ENCODE measurements at regions not wholly inside any gene's neighbourhood (a gene's known extent, or its start where the extent isn't known, plus 50 kb on each side); places are given as distances from the start of the nearest gene placed in this dataset.

DNA sequence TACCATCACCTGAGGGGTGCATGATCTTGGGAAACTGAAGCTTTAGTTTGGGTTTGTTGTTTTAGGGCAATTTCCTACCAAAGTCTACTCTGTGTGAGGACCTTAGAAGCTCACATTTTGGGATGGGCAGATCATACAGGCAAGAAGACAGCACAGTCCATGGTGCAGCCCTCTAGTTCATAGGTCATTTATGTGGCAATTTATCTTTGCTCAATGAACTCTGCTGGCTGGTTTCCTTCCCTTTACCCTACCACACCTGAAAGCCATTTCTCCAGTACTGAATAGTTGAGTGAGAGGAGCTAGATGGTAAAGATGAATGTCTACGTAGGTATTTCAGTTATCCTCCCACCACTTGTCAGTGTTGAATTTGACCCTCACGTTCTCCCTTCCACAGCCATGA is 87.5 kb upstream of the KLF12 start:
- H3K4me3 ChIP-seq (ENCODE audit: low read length in 2 of 2) = no peak overlapping the region
- H3K27me3 ChIP-seq (ENCODE audit: control insufficient read depth in 2 of 2, insufficient read depth in 1 of 2, low read length in 1 of 2) = no peaks in the 10 kb centered on the region
- no peak for DNase-seq (ENCODE audit: low read depth in 6 of 9, low spot score in 9 of 9)
- WGBS = 74% methylated on average over 2 of the region's 2 CpGs
- H3K4me1 ChIP-seq (ENCODE audit: control insufficient read depth in 2 of 2, insufficient read depth in 2 of 2, low read length in 2 of 2) = no peaks in the 10 kb centered on the region
- H3K9me3 ChIP-seq (ENCODE audit: control insufficient read depth in 2 of 2, insufficient read depth in 1 of 2, low read length in 1 of 2) = no peaks in the 10 kb centered on the region
- no peak overlapping the region for H3K27ac ChIP-seq (ENCODE audit: low read depth in 1 of 2, low read length in 1 of 2)
- no peaks in the 10 kb centered on the region for H3K36me3 ChIP-seq (ENCODE audit: control insufficient read depth in 2 of 2, insufficient read depth in 2 of 2, low read length in 1 of 2)

DNA sequence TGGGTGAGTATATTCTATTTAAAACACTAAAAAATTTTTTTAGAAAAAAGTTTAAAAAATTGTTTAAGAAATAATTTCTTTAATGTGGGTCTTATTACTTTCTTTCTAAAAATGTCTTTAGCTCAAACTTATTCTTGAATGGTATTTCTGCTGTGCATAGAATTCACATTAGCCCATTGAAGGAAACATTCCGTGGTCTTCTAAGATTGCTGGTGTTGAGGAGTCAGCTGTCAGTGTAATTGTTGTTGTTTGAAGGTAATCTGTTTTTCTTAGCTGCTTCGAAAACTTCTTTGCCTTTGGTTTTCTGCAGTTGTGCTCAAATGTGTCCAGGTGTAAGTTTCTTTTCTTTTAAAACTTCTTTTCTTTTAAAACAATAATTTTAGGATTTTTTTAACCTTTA is 85.4 kb upstream of the KLF12 start:
- no peak overlapping the region for H3K4me3 ChIP-seq (ENCODE audit: low read length in 2 of 2)
- no peaks in the 10 kb centered on the region for H3K27me3 ChIP-seq (ENCODE audit: control insufficient read depth in 2 of 2, insufficient read depth in 1 of 2, low read length in 1 of 2)
- no peaks in the 10 kb centered on the region for H3K36me3 ChIP-seq (ENCODE audit: control insufficient read depth in 2 of 2, insufficient read depth in 2 of 2, low read length in 1 of 2)
- DNase-seq (ENCODE audit: low read depth in 6 of 9, low spot score in 9 of 9) = no peak
- H3K4me1 ChIP-seq (ENCODE audit: control insufficient read depth in 2 of 2, insufficient read depth in 2 of 2, low read length in 2 of 2) = no peaks in the 10 kb centered on the region
- WGBS = 88% methylated on average over 2 of the region's 2 CpGs
- H3K27ac ChIP-seq (ENCODE audit: low read depth in 1 of 2, low read length in 1 of 2) = no peak overlapping the region
- no peaks in the 10 kb centered on the region for H3K9me3 ChIP-seq (ENCODE audit: control insufficient read depth in 2 of 2, insufficient read depth in 1 of 2, low read length in 1 of 2)

DNA sequence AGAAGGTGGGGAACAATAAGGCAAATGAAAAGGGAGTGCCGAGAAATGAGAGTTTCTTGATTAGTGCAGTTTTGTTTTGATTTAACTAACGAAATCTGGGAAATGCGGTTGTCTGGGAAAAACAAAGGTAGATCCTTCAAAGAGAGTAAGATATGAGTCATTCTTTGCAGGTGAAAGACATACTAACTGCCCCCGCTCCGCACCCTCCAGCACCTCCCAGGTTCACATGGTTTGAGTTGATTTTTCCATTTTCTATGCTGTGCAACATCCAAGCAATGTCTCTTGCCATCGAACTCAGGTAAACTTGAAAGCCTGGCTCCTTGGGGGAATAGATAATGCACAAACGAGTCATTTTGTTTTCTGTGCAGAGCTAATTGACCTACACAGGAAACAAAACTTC is 84.1 kb upstream of the KLF12 start:
- H3K27me3 ChIP-seq (ENCODE audit: control insufficient read depth in 2 of 2, insufficient read depth in 1 of 2, low read length in 1 of 2) = no peaks in the 10 kb centered on the region
- H3K36me3 ChIP-seq (ENCODE audit: control insufficient read depth in 2 of 2, insufficient read depth in 2 of 2, low read length in 1 of 2) = no peaks in the 10 kb centered on the region
- WGBS = 94% methylated on average over 7 of the region's 7 CpGs
- no peak overlapping the region for H3K4me3 ChIP-seq (ENCODE audit: low read length in 2 of 2)
- H3K4me1 ChIP-seq (ENCODE audit: control insufficient read depth in 2 of 2, insufficient read depth in 2 of 2, low read length in 2 of 2) = no peaks in the 10 kb centered on the region
- H3K27ac ChIP-seq (ENCODE audit: low read depth in 1 of 2, low read length in 1 of 2) = no peak overlapping the region
- DNase-seq (ENCODE audit: low read depth in 6 of 9, low spot score in 9 of 9) = no peak
- H3K9me3 ChIP-seq (ENCODE audit: control insufficient read depth in 2 of 2, insufficient read depth in 1 of 2, low read length in 1 of 2) = no peaks in the 10 kb centered on the region

DNA sequence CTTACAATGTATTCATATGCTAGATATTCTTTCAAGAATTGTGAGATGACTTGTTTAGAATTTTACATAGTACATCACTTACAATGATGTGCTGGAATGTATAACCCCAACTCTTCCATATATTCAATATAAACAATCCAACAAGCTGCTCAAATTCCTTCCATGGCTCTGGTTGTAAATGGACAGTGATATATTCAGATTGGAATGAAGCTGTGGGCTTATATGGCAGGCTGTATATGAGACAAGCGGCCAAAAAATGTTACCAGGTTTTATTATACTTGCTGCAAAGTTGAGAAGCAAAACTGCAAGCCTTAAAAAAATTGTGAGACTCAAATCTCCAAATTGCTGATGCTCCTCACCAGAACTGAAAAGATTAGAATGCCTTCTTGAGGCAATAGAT is 83.6 kb upstream of the KLF12 start:
- Histone ChIP-seq H3K27ac (ENCODE audit: low read depth in 1 of 2, low read length in 1 of 2) (no peak overlapping the region), H3K27me3 (ENCODE audit: control insufficient read depth in 2 of 2, insufficient read depth in 1 of 2, low read length in 1 of 2) (no peaks in the 10 kb centered on the region), H3K36me3 (ENCODE audit: control insufficient read depth in 2 of 2, insufficient read depth in 2 of 2, low read length in 1 of 2) (no peaks in the 10 kb centered on the region), H3K4me1 (ENCODE audit: control insufficient read depth in 2 of 2, insufficient read depth in 2 of 2, low read length in 2 of 2) (no peaks in the 10 kb centered on the region), H3K9me3 (ENCODE audit: control insufficient read depth in 2 of 2, insufficient read depth in 1 of 2, low read length in 1 of 2) (no peaks in the 10 kb centered on the region), H3K4me3 (ENCODE audit: low read length in 2 of 2) (no peak overlapping the region)
- no peak for DNase-seq (ENCODE audit: low read depth in 6 of 9, low spot score in 9 of 9)
- 96% methylated on average over 1 of the region's 1 CpG for WGBS

DNA sequence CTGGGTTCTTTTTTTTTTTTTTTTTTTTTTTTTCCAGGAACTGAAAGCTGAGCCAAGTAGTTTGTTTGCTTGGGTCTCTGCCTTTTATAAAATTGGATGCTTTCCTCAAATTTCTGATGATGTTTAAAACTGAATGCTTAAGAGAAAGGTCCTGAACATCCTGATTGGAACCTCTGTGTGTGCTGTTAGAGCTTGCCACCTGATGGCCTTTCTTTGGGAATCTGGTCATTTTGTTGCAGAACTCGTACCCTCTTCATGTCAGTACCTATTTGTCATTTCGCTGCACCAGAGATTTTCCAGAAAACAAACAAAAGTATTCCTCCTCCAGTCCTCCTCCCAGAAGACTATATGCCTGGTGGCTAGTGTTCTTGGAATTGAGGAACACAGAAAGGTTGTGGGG is 81.2 kb upstream of the KLF12 start:
- Histone ChIP-seq H3K4me3 (ENCODE audit: low read length in 2 of 2) (no peak overlapping the region), H3K27ac (ENCODE audit: low read depth in 1 of 2, low read length in 1 of 2) (no peak overlapping the region), H3K27me3 (ENCODE audit: control insufficient read depth in 2 of 2, insufficient read depth in 1 of 2, low read length in 1 of 2) (no peaks in the 10 kb centered on the region), H3K9me3 (ENCODE audit: control insufficient read depth in 2 of 2, insufficient read depth in 1 of 2, low read length in 1 of 2) (no peaks in the 10 kb centered on the region), H3K36me3 (ENCODE audit: control insufficient read depth in 2 of 2, insufficient read depth in 2 of 2, low read length in 1 of 2) (no peaks in the 10 kb centered on the region), H3K4me1 (ENCODE audit: control insufficient read depth in 2 of 2, insufficient read depth in 2 of 2, low read length in 2 of 2) (no peaks in the 10 kb centered on the region)
- DNase-seq (ENCODE audit: low read depth in 6 of 9, low spot score in 9 of 9) = no peak
- WGBS = 96% methylated on average over 2 of the region's 2 CpGs

DNA sequence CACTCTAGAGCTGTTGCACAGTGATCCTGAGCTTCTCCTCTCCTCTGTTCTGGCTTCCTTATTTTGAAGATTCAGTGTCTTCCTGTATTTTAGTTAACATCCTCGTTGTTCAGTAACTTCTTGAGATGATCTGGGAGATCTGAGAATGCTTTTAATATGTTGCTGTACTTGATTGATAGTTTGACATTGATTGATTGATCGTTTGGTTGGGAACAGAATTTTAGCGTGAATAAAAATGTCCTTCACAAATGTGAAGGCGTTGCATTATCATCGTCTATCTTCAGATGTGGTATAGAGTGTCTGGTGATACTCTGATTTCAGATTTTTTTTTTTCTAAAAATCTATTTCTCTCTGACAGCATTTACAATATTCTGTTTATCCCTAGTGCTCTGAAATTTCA is 80.1 kb upstream of the KLF12 start:
- Histone ChIP-seq H3K4me3 (ENCODE audit: low read length in 2 of 2) (no peak overlapping the region), H3K9me3 (ENCODE audit: control insufficient read depth in 2 of 2, insufficient read depth in 1 of 2, low read length in 1 of 2) (no peaks in the 10 kb centered on the region), H3K27ac (ENCODE audit: low read depth in 1 of 2, low read length in 1 of 2) (no peak overlapping the region), H3K36me3 (ENCODE audit: control insufficient read depth in 2 of 2, insufficient read depth in 2 of 2, low read length in 1 of 2) (no peaks in the 10 kb centered on the region), H3K4me1 (ENCODE audit: control insufficient read depth in 2 of 2, insufficient read depth in 2 of 2, low read length in 2 of 2) (no peaks in the 10 kb centered on the region), H3K27me3 (ENCODE audit: control insufficient read depth in 2 of 2, insufficient read depth in 1 of 2, low read length in 1 of 2) (no peaks in the 10 kb centered on the region)
- no peak for DNase-seq (ENCODE audit: low read depth in 6 of 9, low spot score in 9 of 9)
- WGBS = 82% methylated on average over 5 of the region's 5 CpGs

DNA sequence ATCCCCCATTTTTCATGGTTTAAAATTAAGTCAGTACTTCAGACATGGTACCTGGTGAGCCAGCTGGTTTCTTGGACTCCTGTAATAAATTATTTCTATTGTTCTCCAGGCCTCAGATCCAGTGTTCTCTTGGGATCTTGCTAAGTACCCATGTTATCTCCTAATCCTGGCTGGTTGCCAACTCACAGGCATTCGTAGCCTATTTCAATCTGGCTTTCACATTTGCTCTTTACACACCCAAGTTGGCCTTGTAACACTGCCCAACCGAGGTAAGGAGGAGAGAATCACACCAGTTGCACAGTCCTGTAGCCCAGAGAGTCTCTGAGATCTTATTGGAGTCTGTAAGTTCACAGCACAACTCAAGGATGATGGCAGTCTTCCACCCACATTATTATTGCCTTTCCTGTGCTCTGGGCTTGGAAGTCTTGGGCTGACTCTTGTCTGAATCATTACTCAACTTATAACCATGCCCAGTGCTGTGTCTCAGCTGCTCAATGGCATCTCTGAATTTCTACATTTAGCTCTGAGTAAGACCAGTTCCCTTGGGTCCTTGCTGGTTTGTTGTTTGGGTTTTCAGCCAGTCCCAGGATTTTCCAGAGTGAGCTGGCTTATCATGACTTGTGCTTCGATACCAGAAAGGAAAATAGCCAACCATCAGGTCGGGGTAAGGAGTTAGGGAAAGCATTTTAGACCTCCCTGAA is 76.6 kb upstream of the KLF12 start:
- H3K4me3 ChIP-seq (ENCODE audit: low read length in 2 of 2) = no peak overlapping the region
- no peaks in the 10 kb centered on the region for H3K27me3 ChIP-seq (ENCODE audit: control insufficient read depth in 2 of 2, insufficient read depth in 1 of 2, low read length in 1 of 2)
- 88% methylated on average over 4 of the region's 4 CpGs for WGBS

DNA sequence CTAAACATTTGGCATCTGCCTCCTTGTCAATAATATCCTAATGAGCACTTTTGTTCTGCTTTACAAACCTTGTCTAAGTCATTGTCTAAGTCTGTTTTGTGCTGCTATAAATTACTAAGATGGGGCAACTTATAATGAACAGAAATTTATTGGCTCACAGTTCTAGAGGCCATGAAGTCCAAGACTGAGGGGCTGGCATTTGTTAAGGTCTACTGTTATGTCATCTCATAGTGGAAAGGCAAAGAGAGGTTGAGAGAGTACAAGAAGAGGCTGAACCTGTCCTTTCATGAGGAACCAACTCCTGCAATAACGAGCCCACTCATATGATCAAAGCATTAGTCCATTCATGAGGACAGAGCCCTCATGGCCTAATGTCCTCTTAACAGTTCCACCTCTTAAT is 72.7 kb upstream of the KLF12 start:
- Histone ChIP-seq H3K27me3 (ENCODE audit: control insufficient read depth in 2 of 2, insufficient read depth in 1 of 2, low read length in 1 of 2) (no peaks in the 10 kb centered on the region), H3K9me3 (ENCODE audit: control insufficient read depth in 2 of 2, insufficient read depth in 1 of 2, low read length in 1 of 2) (no peaks in the 10 kb centered on the region), H3K4me3 (ENCODE audit: low read length in 2 of 2) (no peak overlapping the region), H3K27ac (ENCODE audit: low read depth in 1 of 2, low read length in 1 of 2) (no peak overlapping the region), H3K36me3 (ENCODE audit: control insufficient read depth in 2 of 2, insufficient read depth in 2 of 2, low read length in 1 of 2) (no peaks in the 10 kb centered on the region), H3K4me1 (ENCODE audit: control insufficient read depth in 2 of 2, insufficient read depth in 2 of 2, low read length in 2 of 2) (no peaks in the 10 kb centered on the region)
- WGBS = 93% methylated on average over 1 of the region's 1 CpG
- DNase-seq (ENCODE audit: low read depth in 6 of 9, low spot score in 9 of 9) = no peak

More for the DNA sequence above, 76.6 kb upstream of the KLF12 start:
- no peaks in the 10 kb centered on the region for H3K36me3 ChIP-seq (ENCODE audit: control insufficient read depth in 2 of 2, insufficient read depth in 2 of 2, low read length in 1 of 2)
- H3K9me3 ChIP-seq (ENCODE audit: control insufficient read depth in 2 of 2, insufficient read depth in 1 of 2, low read length in 1 of 2) = no peaks in the 10 kb centered on the region
- H3K4me1 ChIP-seq (ENCODE audit: control insufficient read depth in 2 of 2, insufficient read depth in 2 of 2, low read length in 2 of 2) = no peaks in the 10 kb centered on the region
- no peak for DNase-seq (ENCODE audit: low read depth in 6 of 9, low spot score in 9 of 9)
- H3K27ac ChIP-seq (ENCODE audit: low read depth in 1 of 2, low read length in 1 of 2) = no peak overlapping the region

DNA sequence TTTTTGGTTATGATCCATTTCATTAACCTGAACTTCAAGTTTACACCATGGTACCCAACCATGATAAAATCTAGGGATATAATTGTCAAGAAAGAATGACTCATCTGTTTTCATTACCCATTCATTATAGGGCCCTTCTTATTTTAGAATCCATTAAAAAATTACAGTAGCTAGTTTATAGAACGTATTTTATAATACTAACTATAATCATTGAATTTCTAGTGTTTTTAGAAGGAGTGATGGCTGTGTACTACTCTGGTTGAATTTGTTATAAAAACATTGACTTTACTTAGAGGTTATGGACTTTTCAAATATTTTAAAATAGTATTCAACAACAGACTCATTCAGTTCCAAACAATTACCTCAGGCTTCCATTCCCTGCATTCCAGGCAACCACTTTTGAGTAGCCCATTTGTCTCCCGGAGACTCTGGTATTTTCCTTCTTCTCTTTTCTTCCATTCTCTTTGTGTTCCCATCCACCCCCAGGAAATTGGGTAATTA is 71.9 kb upstream of the KLF12 start:
- no peak overlapping the region for H3K27ac ChIP-seq (ENCODE audit: low read depth in 1 of 2, low read length in 1 of 2)
- no peaks in the 10 kb centered on the region for H3K4me1 ChIP-seq (ENCODE audit: control insufficient read depth in 2 of 2, insufficient read depth in 2 of 2, low read length in 2 of 2)
- WGBS = 95% methylated on average over 2 of the region's 2 CpGs
- no peaks in the 10 kb centered on the region for H3K36me3 ChIP-seq (ENCODE audit: control insufficient read depth in 2 of 2, insufficient read depth in 2 of 2, low read length in 1 of 2)
- H3K9me3 ChIP-seq (ENCODE audit: control insufficient read depth in 2 of 2, insufficient read depth in 1 of 2, low read length in 1 of 2) = no peaks in the 10 kb centered on the region
- H3K27me3 ChIP-seq (ENCODE audit: control insufficient read depth in 2 of 2, insufficient read depth in 1 of 2, low read length in 1 of 2) = no peaks in the 10 kb centered on the region
- no peak overlapping the region for H3K4me3 ChIP-seq (ENCODE audit: low read length in 2 of 2)
- no peak for DNase-seq (ENCODE audit: low read depth in 6 of 9, low spot score in 9 of 9)

Measured in thymus (tissue), 11 donors.